IMR-90 (cell line): ENCODE measurements at regions not wholly inside any gene's neighbourhood (a gene's known extent, or its start where the extent isn't known, plus 50 kb on each side); places are given as distances from the start of the nearest gene placed in this dataset.

ENCODE experiments used
- ATAC-seq: fragments of 200-7000 bp; cut with Tn5 transposase; 2 replicates; pipeline ENCODE4 v1.9.1; 2020; ENCODE audit warnings: low read depth, mild to moderate bottlenecking, moderate library complexity
- BruUV-seq: library from RNA; stranded (reverse); fragments of 400-500 nt; replicated peaks from 2 replicates; lab custom pipeline; 2021; lab: Mats Ljungman, UMichigan
- CTCF ChIA-PET: fragments of 300-600 bp; formaldehyde crosslinking; extraction: SDS; loops from one replicate; lab custom pipeline; 2021; ENCODE audit warnings: antibody characterized with exemption; lab: Yijun Ruan, JAX
- POLR2A ChIA-PET: fragments of 300-600 bp; sonication (Branson Sonifier 250); formaldehyde crosslinking; loops from one replicate; lab custom pipeline; 2022; ENCODE audit warnings: antibody characterized with exemption; ENCODE audit not compliant: unreplicated experiment; lab: Charles Lee
- DNase-seq: peaks from one replicate; pipeline ENCODE4 v3.0.0; 2013
- H2AFZ ChIP-seq: replicated peaks from 2 replicates; pipeline ENCODE3; 2013; ENCODE audit warnings: low read length, mild to moderate bottlenecking; ENCODE audit not compliant: poor library complexity
- H2AK5ac ChIP-seq: 2 replicates; pipeline ENCODE4 v1.6.1; 2013; ENCODE audit warnings: low read depth, low read length, inconsistent platforms
- H2AK9ac ChIP-seq: replicated peaks from 2 replicates; pipeline ENCODE3; 2013; ENCODE audit warnings: mild to moderate bottlenecking, low read depth, low read length, moderate library complexity; ENCODE audit not compliant: poor library complexity
- H2BK120ac ChIP-seq: 2 replicates; pipeline ENCODE4 v1.6.1; 2013; ENCODE audit warnings: low read depth, low read length, inconsistent platforms
- H2BK15ac ChIP-seq: 3 replicates; pipeline ENCODE4 v1.6.1; 2013; ENCODE audit warnings: low read depth, low read length, inconsistent platforms
- H2BK20ac ChIP-seq: 2 replicates; pipeline ENCODE4 v1.6.1; 2013; ENCODE audit warnings: low read depth, mild to moderate bottlenecking, inconsistent platforms, low read length, moderate library complexity
- H2BK5ac ChIP-seq: 2 replicates; pipeline ENCODE4 v1.6.1; 2013; ENCODE audit warnings: mild to moderate bottlenecking, low read depth, low read length, inconsistent platforms; ENCODE audit not compliant: poor library complexity, severe bottlenecking
- H3K14ac ChIP-seq: replicated peaks from 2 replicates; pipeline ENCODE4 v1.6.1; 2013; ENCODE audit warnings: low read depth, low read length, inconsistent platforms
- H3K18ac ChIP-seq: 2 replicates; pipeline ENCODE4 v1.6.1; 2013; ENCODE audit warnings: low read depth, low read length, control low read depth
- H3K23ac ChIP-seq: 2 replicates; pipeline ENCODE4 v1.6.1; 2013; ENCODE audit warnings: low read depth, low read length, inconsistent platforms
- H3K27ac ChIP-seq: 2 replicates; pipeline ENCODE4 v1.5.1; 2013; ENCODE audit warnings: mild to moderate bottlenecking, control low read depth, low read length; ENCODE audit not compliant: insufficient read depth
- H3K27me3 ChIP-seq: 2 replicates; pipeline ENCODE4 v1.6.1; 2013; ENCODE audit warnings: low read length; ENCODE audit not compliant: control insufficient read depth, insufficient read depth
- H3K36me3 ChIP-seq: 2 replicates; pipeline ENCODE4 v1.6.1; 2013; ENCODE audit warnings: low read length, mixed read lengths; ENCODE audit not compliant: control insufficient read depth, insufficient read depth
- H3K4ac ChIP-seq: 2 replicates; pipeline ENCODE4 v1.6.1; 2013; ENCODE audit warnings: low read depth, low read length, inconsistent platforms
- H3K4me1 ChIP-seq: 2 replicates; pipeline ENCODE4 v1.6.1; 2013; ENCODE audit warnings: low read length, mixed read lengths; ENCODE audit not compliant: control insufficient read depth, insufficient read depth
- H3K4me2 ChIP-seq: 2 replicates; pipeline ENCODE4 v1.6.1; 2013; ENCODE audit warnings: low read depth, mild to moderate bottlenecking, control low read depth, low read length, moderate library complexity
- H3K4me3 ChIP-seq: 2 replicates; pipeline ENCODE4 v1.5.1; 2013; ENCODE audit warnings: low read depth, mild to moderate bottlenecking, control low read depth, low read length, moderate library complexity; ENCODE audit not compliant: insufficient read depth
- H3K56ac ChIP-seq: 2 replicates; pipeline ENCODE4 v1.6.1; 2013; ENCODE audit warnings: low read length, inconsistent platforms; ENCODE audit not compliant: insufficient read depth; ENCODE audit errors: extremely low read depth
- H3K79me1 ChIP-seq, 2 experiments: 2 replicates each; pipeline ENCODE4 v1.6.1; 2013; ENCODE audit warnings: low read length in 2 of 2, inconsistent platforms in 1 of 2, low read depth in 1 of 2
- H3K9ac ChIP-seq: 2 replicates; pipeline ENCODE4 v1.6.1; 2013; ENCODE audit warnings: low read depth, low read length, control low read depth
- H3K9me1 ChIP-seq: 2 replicates; pipeline ENCODE4 v1.6.1; 2013; ENCODE audit warnings: low read length, inconsistent platforms; ENCODE audit not compliant: insufficient read depth
- H3K9me3 ChIP-seq: 2 replicates; pipeline ENCODE4 v1.6.1; 2013; ENCODE audit warnings: low read length; ENCODE audit not compliant: control insufficient read depth, insufficient read depth
- H4K20me1 ChIP-seq: 2 replicates; pipeline ENCODE4 v1.6.1; 2013; ENCODE audit warnings: low read length, inconsistent platforms; ENCODE audit not compliant: insufficient read depth
- H4K5ac ChIP-seq: 2 replicates; pipeline ENCODE4 v1.6.1; 2013; ENCODE audit warnings: mild to moderate bottlenecking, low read depth, low read length, control low read depth
- H4K8ac ChIP-seq, 2 experiments: 2 replicates each; pipeline ENCODE4 v1.6.1; 2013; ENCODE audit warnings: low read depth in 2 of 2, low read length in 2 of 2, control low read depth in 1 of 2, inconsistent platforms in 1 of 2
- H4K91ac ChIP-seq: 2 replicates; pipeline ENCODE4 v1.6.1; 2013; ENCODE audit warnings: low read depth, low read length, inconsistent platforms; ENCODE audit not compliant: insufficient read depth
- SMC3 ChIP-seq: fragments of 150-350 bp; IDR thresholded peaks from 2 replicates; pipeline ENCODE4 v1.6.1; 2016; ENCODE audit warnings: low read depth, mild to moderate bottlenecking, antibody characterized with exemption, low read length, moderate library complexity
- WGBS, 2 experiments: methylation state at CpG; one replicate each; pipeline versions ENCODE4 v1.1.5 to v1.1.7; 2013; ENCODE audit warnings: missing lambda C conversion rate in 2 of 2; ENCODE audit not compliant: insufficient read length in 1 of 2; ENCODE audit errors: extremely low coverage in 2 of 2; 5-methylcytosine and 5-hydroxymethylcytosine counted together
- dilution Hi-C: fragments of 300-500 bp; cut with HindIII; formaldehyde crosslinking; loops from one replicate; pipeline ENCODE4 v1.14.3; 2018; ENCODE audit warnings: low sequenced_read_pairs; ENCODE audit not compliant: unreplicated experiment
- in situ Hi-C: fragments of 300-500 bp; cut with MboI; formaldehyde crosslinking; loops from 3 replicates; pipeline ENCODE4 v1.14.3; 2019; ENCODE audit warnings: low sequenced_read_pairs, inconsistent platforms, mixed read lengths
- intact Hi-C: fragments of 100-400 bp; cut with micrococcal nuclease; formaldehyde crosslinking; loops from 2 replicates; pipeline ENCODE4 v1.10.0; 2022

GRCh38 chr10:65858841-65859240, 1067.0 kb upstream of the LRRTM3 start:
- H3K18ac ChIP-seq: no peak overlapping the region
- H4K5ac ChIP-seq: no peak overlapping the region
- no peak overlapping the region for H3K9ac ChIP-seq
- WGBS, 2 experiments: no CpG with 5 or more reads among the region's 2 CpGs
- BruUV-seq: no TSS peak
- POLR2A ChIA-PET: no interaction called here
- no peaks in the 10 kb centered on the region for H3K36me3 ChIP-seq
- no peak overlapping the region for H3K4me2 ChIP-seq
- no peak overlapping the region for H2AK9ac ChIP-seq
- TF ChIP-seq SMC3: no peak
- no peak overlapping the region for H2BK120ac ChIP-seq
- no peak overlapping the region for H3K14ac ChIP-seq
- H2BK15ac ChIP-seq: no peak overlapping the region
- dilution Hi-C loops (no loop called here), in situ Hi-C loops (no loop called here), intact Hi-C loops (no loop called here)
- no peaks in the 10 kb centered on the region for H3K27me3 ChIP-seq
- H3K27ac ChIP-seq: no peak overlapping the region
- H3K23ac ChIP-seq: no peak overlapping the region
- H4K91ac ChIP-seq: no peak overlapping the region
- no peak overlapping the region for H2AK5ac ChIP-seq
- H3K9me3 ChIP-seq: no peaks in the 10 kb centered on the region
- no peaks in the 10 kb centered on the region for H3K4me1 ChIP-seq
- no peak overlapping the region for H3K56ac ChIP-seq
- CTCF ChIA-PET: no interaction called here
- H2AFZ ChIP-seq: no peak overlapping the region
- DNase-seq (no peak), ATAC-seq (no peak)
- H2BK20ac ChIP-seq: no peak overlapping the region
- H2BK5ac ChIP-seq: no peak overlapping the region
- no peak overlapping the region for H3K4ac ChIP-seq
- no peak overlapping the region for H3K4me3 ChIP-seq
- no peak overlapping the region for H4K8ac ChIP-seq
- no peaks in the 10 kb centered on the region for H4K20me1 ChIP-seq
- no peaks in the 10 kb centered on the region for H3K79me1 ChIP-seq
- H3K9me1 ChIP-seq: no peaks in the 10 kb centered on the region
